ENCODE measurements at regions not wholly inside any gene's neighbourhood (a gene's known extent, or its start where the extent isn't known, plus 50 kb on each side); places are given as distances from the start of the nearest gene placed in this dataset.

DNA sequence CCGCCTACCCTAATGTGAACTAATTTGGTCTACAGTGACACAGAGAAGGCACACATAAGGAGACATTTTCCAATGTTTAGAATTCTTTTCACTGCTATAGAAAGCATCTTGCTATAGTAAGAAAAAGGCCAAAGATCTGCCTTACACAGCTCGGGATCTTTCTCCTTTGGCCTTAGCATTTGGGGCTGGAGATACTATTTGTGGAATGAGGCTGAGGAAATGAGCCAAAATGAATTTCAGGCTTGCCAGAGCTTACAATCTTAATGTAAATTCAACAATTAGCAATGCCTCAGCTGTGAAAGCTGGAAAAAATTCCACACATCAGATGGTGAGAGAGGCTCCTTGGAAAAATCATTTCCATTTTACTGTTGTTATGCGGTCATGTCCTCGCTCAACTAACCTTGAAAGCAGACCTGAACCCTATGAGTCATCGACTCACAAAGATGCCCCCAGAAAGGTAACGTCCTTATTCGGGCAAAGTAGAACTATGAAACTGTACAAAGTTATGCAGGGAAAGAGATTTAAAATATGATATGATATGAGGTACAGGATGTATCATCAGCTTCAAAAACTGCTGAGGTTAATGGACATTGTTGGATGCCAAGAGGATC is 324.5 kb upstream of the NBEA start:
- DNase-seq (ENCODE audit: low spot score): no peak
- TF ChIP-seq CTCF (IDR thresholded peaks at IDR 0.05; ENCODE audit: extremely low read depth, missing control alignments): no peak

DNA sequence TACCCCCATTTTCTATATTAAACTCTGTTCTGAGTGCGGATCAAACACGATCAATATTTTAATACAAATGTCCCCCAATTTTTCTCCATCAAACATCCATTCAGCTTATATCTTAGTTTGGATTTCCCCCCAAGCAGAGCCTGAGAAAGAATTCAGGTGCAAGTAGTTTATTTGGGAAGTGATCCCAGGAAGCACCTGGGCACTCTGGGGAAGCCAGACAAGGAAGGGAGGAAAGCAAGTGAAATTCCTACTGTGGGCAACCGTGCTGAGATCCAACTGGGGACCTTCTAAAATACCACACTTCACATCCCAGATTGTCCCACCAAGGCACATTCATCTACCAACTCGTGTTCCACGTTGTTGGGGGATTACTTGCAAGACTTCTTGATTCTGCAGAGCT is 323.4 kb upstream of the NBEA start:
- no peak for TF ChIP-seq CTCF (IDR thresholded peaks at IDR 0.05; ENCODE audit: extremely low read depth, missing control alignments)
- DNase-seq (ENCODE audit: low spot score): no peak

- no peak for TF ChIP-seq CTCF (IDR thresholded peaks at IDR 0.05; ENCODE audit: extremely low read depth, missing control alignments)
- DNase-seq (ENCODE audit: low spot score): no peak
Measured at GRCh38 chr13:34619326-34619725, 322.7 kb upstream of the NBEA start.

DNA sequence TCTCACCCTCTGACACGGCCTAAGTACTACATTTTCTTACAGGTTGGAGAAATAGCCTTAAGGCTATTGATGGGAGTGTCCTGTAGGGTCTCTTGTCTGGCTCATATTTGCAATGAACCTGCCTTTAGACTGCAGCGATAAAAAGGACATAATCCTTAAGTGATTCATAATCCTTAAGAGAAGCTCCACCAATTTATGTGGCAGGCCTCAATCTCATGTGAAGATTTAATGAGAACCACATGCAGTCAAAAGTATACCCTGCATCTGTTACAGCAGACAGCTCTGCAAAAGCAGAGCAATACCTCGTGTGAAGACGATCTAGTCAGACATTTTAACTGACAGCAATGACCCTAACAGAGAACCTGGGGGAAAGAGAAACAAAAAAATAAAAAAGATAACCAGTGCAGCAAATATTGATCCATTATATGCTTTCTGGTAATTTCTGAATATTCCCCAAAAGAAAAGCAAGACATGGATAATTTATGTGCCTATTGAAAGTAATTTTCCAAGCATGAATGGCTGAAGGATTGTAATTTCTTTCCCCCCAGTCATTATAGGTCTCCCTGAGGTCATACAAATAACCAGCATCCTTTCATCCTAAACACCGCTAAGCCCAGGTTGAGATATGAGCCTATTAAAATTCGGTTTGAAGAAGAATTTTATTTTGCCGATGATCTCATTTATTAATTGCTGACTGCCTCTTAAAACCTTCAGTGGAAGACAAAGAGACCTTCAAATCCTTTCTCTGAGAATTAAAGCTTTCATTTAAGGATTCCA is 321.8 kb upstream of the NBEA start:
- DNase-seq (ENCODE audit: low spot score): no peak
- TF ChIP-seq CTCF (IDR thresholded peaks at IDR 0.05; ENCODE audit: extremely low read depth, missing control alignments): no peak

- no peak for DNase-seq (ENCODE audit: low spot score)
- TF ChIP-seq CTCF (IDR thresholded peaks at IDR 0.05; ENCODE audit: extremely low read depth, missing control alignments): no peak
Measured at GRCh38 chr13:34620862-34621261, 321.2 kb upstream of the NBEA start.

DNA sequence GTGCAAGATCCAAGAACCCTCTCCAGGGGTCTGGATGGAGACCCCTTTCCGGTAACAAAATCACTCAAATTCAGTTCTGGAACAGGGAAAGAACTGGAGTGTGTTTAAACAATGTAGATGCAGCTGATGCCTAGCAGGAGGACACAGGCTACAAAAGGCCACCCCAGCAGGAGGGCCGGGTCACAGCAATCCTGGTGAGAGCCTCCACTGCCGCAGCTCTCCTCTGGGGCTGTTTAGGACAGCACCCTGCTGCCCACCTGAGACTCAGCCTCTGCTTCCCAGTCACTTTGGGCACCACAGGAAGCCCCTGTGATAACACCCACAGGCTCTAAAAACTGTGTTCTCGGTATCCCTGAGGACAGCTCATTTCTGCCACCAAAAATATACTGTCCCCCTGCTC is 318.7 kb upstream of the NBEA start:
- no peak for TF ChIP-seq CTCF (IDR thresholded peaks at IDR 0.05; ENCODE audit: extremely low read depth, missing control alignments)
- DNase-seq (ENCODE audit: low spot score): no peak

GRCh38 chr13:34627509-34628208 is 314.4 kb upstream of the NBEA start:
- DNase-seq (ENCODE audit: low spot score): no peak

More at GRCh38 chr13:34627509-34628208, 314.4 kb upstream of the NBEA start:
- no peak for TF ChIP-seq CTCF (IDR thresholded peaks at IDR 0.05; ENCODE audit: extremely low read depth, missing control alignments)
